ENCODE measurements at regions not wholly inside any gene's neighbourhood (a gene's known extent, or its start where the extent isn't known, plus 50 kb on each side); places are given as distances from the start of the nearest gene placed in this dataset.

DNA sequence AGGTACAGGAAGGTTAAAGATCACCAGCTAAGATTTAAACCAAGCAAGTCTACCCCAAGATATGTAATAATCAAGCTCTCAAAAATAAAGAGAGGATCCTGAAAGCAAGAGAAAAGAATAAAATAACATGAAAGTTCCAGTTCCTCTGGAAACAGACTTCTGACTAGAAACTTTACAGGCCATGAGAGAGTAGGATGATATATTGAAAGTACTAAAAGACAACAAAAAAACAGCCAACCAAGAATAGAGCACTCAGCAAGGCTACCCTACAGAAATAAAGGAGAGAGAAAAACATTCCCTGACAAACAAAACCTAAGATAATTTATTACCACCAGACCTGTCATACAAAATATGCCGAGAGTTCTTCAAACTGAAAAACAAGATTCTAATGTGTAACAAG, 450.5 kb downstream of the ARAP2 start:
- ChIA-PET POLR2A (no interaction called here), CTCF (no interaction called here)
- TF ChIP-seq, protein P1, sequence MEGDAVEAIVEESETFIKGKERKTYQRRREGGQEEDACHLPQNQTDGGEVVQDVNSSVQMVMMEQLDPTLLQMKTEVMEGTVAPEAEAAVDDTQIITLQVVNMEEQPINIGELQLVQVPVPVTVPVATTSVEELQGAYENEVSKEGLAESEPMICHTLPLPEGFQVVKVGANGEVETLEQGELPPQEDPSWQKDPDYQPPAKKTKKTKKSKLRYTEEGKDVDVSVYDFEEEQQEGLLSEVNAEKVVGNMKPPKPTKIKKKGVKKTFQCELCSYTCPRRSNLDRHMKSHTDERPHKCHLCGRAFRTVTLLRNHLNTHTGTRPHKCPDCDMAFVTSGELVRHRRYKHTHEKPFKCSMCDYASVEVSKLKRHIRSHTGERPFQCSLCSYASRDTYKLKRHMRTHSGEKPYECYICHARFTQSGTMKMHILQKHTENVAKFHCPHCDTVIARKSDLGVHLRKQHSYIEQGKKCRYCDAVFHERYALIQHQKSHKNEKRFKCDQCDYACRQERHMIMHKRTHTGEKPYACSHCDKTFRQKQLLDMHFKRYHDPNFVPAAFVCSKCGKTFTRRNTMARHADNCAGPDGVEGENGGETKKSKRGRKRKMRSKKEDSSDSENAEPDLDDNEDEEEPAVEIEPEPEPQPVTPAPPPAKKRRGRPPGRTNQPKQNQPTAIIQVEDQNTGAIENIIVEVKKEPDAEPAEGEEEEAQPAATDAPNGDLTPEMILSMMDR (IDR thresholded peaks at IDR 0.05; ENCODE audit: unreplicated experiment): no peak
- H3K9me3 Mint-ChIP-seq (ENCODE audit: unreplicated experiment): no peaks in the 10 kb centered on the region
- BruUV-seq (replicated peaks): no TSS peak
- no peaks in the 10 kb centered on the region for H3K4me1 Mint-ChIP-seq (ENCODE audit: insufficient read depth, unreplicated experiment)
- no peaks in the 10 kb centered on the region for H3K36me3 Mint-ChIP-seq (ENCODE audit: insufficient read depth, unreplicated experiment)
- H3K27ac Mint-ChIP-seq (ENCODE audit: low read depth, unreplicated experiment): no peak overlapping the region
- H3K4me3 Mint-ChIP-seq (ENCODE audit: unreplicated experiment): no peak overlapping the region
- no peaks in the 10 kb centered on the region for H3K27me3 Mint-ChIP-seq (ENCODE audit: insufficient read depth, unreplicated experiment)
- no peak for DNase-seq (ENCODE audit: unreplicated experiment)
- intact Hi-C loops (cut with micrococcal nuclease): no loop called here

DNA sequence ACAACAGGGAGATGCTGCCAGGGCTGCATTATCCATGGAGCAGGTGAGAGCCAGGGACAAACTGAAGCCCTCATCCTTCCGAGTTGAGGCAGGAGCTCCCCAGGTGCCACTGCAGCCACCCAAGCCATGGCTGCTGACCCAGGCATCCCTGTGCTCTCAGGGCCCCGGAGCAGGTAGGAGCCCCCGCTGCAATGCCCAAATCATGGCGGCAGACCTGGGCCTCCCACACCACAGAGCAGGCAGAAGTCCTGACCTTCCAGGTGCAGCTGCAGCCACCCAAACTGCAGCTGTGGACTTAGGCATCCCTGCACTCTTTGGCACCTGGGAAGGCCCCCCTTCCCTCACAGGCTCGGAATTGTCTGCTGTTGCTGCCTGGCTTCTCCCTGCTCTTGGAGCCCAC, 443.6 kb downstream of the ARAP2 start:
- ChIA-PET POLR2A (no interaction called here), CTCF (interaction anchor here (0.6 to 1.0 kb wide), 2 partner anchors 24 to 364 kb away, joined by 3 read pairs; no protein-coding TSS in a partner anchor)
- Mint-ChIP-seq H3K4me1 (ENCODE audit: insufficient read depth, unreplicated experiment) (no peaks in the 10 kb centered on the region), H3K4me3 (ENCODE audit: unreplicated experiment) (no peak overlapping the region), H3K27me3 (ENCODE audit: insufficient read depth, unreplicated experiment) (no peaks in the 10 kb centered on the region), H3K27ac (ENCODE audit: low read depth, unreplicated experiment) (no peak overlapping the region), H3K9me3 (ENCODE audit: unreplicated experiment) (no peaks in the 10 kb centered on the region), H3K36me3 (ENCODE audit: insufficient read depth, unreplicated experiment) (no peaks in the 10 kb centered on the region)
- BruUV-seq (replicated peaks): no TSS peak
- TF ChIP-seq, protein P1 (IDR thresholded peaks at IDR 0.05; ENCODE audit: unreplicated experiment): no peak
- DNase-seq (ENCODE audit: unreplicated experiment): no peak
- intact Hi-C loops (cut with micrococcal nuclease): no loop called here

DNA sequence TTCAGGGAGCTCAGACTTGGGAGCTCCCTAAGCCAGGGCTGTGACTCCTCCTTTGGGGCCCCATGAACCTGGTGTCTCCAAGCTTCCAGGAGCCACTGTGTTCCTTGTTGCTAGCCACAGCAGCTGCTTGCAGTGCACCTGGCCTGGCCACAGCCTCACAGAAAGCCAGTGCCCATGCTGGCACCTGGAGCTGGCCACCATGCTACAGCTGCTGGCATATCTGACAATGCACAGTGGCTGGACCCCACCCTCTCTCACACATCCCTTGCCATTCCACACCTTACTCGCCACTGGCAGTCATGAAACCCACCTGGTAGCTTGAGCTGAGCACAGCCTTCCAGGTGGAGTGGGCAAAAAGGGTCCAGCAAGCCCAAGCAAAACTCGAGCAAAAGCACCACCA, 441.7 kb downstream of the ARAP2 start:
- Mint-ChIP-seq H3K9me3 (ENCODE audit: unreplicated experiment) (no peaks in the 10 kb centered on the region), H3K36me3 (ENCODE audit: insufficient read depth, unreplicated experiment) (no peaks in the 10 kb centered on the region), H3K4me1 (ENCODE audit: insufficient read depth, unreplicated experiment) (no peaks in the 10 kb centered on the region), H3K27me3 (ENCODE audit: insufficient read depth, unreplicated experiment) (no peaks in the 10 kb centered on the region), H3K27ac (ENCODE audit: low read depth, unreplicated experiment) (no peak overlapping the region), H3K4me3 (ENCODE audit: unreplicated experiment) (no peak overlapping the region)
- intact Hi-C loops (cut with micrococcal nuclease): no loop called here
- TF ChIP-seq, protein P1 (IDR thresholded peaks at IDR 0.05; ENCODE audit: unreplicated experiment): no peak
- no peak for DNase-seq (ENCODE audit: unreplicated experiment)
- no TSS peak for BruUV-seq (replicated peaks)
- CTCF ChIA-PET: interaction anchor here (1.6 kb wide), 1 partner anchor 9 kb away, joined by 5 read pairs; no protein-coding TSS in a partner anchor
- POLR2A ChIA-PET: no interaction called here

DNA sequence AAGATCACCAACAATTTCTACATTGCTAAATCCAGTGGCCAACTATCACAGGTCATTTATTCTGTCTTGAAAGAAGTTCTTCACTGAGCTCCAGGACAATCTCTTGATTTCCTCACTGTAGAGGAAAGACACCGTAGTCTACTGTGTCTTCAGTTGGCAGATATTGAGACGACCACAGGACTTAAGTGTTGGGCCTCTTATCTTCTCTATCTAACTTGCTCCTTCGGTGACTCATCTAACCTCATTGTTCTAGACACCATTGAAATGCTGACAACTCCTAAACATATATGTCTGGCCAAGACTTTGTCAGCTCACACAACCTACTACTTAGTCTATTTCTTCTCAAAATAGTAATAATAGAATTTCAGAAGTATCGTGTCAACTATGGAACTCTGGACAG, 425.8 kb downstream of the ARAP2 start:
- no peak for DNase-seq (ENCODE audit: unreplicated experiment)
- TF ChIP-seq, protein P1 (IDR thresholded peaks at IDR 0.05; ENCODE audit: unreplicated experiment): no peak
- no peaks in the 10 kb centered on the region for H3K9me3 Mint-ChIP-seq (ENCODE audit: unreplicated experiment)

More for the DNA sequence above, 425.8 kb downstream of the ARAP2 start:
- CTCF ChIA-PET: no interaction called here
- H3K4me3 Mint-ChIP-seq (ENCODE audit: unreplicated experiment): no peak overlapping the region
- H3K4me1 Mint-ChIP-seq (ENCODE audit: insufficient read depth, unreplicated experiment): no peaks in the 10 kb centered on the region
- no peaks in the 10 kb centered on the region for H3K36me3 Mint-ChIP-seq (ENCODE audit: insufficient read depth, unreplicated experiment)
- no peaks in the 10 kb centered on the region for H3K27me3 Mint-ChIP-seq (ENCODE audit: insufficient read depth, unreplicated experiment)
- no TSS peak for BruUV-seq (replicated peaks)
- H3K27ac Mint-ChIP-seq (ENCODE audit: low read depth, unreplicated experiment): no peak overlapping the region
- intact Hi-C loops (cut with micrococcal nuclease): no loop called here
- POLR2A ChIA-PET: no interaction called here

Data from MCF 10A (cell line).